SW 1271 (cell line): ENCODE measurements at regions not wholly inside any gene's neighbourhood (a gene's known extent, or its start where the extent isn't known, plus 50 kb on each side); places are given as distances from the start of the nearest gene placed in this dataset.

Experiments
- DNase-seq, 2 experiments: peaks; one replicate each; lab custom pipeline; 2025; lab: John Stamatoyannopoulos, UW

DNA sequence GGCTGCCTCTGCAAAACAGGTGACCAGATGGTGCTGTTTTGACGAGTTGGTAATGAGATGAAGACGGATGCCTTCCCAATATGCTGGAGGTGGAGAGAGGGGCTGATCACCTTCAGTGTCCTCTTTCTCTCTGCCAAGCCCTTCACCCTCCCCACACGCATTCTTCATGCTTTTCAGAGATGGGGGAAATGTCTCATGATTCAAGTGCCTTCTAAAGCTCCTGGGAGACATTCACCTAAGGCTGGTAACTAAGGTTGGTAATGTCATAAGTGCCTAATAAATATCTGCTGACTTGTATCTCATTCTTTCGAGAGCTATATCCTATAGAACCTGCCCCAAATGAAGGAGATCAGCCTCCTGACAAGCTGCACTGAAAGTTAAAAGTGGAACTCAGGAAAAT is 86.2 kb upstream of the MBNL2 start:
- no peak for DNase-seq

DNA sequence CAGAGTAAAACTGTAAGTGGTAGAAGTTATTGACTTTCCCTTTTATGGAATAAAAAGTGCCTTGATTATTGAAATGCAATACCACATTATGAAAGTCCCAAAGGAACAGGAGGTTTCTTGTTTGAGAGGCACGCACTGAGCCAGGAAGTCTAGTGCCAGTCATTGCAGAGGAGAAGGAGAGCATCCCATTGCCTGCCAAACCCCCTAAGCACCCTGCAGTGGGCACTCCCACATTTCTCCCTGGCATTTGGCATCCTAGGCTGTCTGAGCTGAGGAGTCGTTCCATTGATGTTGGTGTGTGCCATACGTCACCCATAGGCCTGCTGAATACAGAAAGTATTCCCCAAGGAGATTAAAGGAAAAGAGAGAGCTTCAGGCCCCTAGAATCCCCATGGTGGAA is 85.7 kb upstream of the MBNL2 start:
- no peak for DNase-seq

DNA sequence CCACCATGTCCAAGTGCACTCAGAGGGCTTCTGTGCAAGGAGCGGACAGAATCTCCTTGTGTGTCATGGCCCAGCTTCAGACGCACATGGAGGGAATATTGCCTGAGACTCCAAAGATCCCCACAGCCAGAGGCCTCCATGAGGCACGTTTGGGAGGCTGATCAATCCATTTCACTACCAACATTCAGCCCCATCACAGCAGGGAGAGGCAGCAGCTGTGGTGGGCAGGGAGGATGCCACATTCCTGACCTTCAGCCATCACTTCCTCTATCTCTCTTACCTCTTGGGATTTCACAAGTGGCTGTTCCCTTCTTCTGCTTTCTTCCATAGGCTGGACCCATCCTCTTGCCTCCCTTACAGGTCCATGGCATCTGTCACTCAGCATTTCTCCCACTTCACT is 82.4 kb upstream of the MBNL2 start:
- DNase-seq, result no peak

DNA sequence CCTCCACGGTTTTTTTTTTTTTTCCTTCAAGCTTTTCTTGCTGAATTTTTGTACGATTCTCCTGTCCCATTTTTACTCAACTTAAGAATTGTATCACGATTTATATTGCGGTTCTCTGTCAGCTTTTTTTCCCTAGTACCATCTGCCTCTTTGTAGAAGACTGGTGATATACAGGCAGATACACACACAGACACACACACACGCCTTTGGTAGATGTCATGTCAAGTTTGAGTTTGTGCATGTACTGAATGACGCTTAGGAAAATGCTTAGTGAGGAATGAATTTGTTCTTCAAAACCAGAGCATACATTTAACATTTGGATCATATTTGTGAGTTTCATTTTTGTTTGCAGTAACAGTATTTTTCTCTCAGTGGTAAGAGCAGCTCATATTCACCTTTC is 82.0 kb upstream of the MBNL2 start:
- DNase-seq, result no peak

DNA sequence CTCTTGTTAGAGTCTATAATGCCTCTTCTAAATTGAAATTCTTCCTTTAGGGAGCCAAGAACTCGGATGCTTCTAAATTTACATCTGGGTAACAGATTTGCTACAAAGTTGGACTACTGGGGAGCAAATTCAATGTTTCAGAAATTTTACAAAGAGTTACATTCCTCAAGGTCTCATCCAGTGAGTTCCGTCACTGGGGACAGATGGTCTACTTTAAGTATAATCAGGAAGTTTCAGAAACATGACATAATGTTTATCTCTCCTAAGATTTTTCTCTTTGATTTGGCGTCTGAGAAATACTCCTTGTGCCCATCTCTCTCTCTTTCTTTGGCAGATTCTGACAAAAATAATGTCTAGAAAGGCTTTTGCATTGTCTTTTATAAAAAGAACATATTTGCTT is 81.5 kb upstream of the MBNL2 start:
- no peak for DNase-seq

DNA sequence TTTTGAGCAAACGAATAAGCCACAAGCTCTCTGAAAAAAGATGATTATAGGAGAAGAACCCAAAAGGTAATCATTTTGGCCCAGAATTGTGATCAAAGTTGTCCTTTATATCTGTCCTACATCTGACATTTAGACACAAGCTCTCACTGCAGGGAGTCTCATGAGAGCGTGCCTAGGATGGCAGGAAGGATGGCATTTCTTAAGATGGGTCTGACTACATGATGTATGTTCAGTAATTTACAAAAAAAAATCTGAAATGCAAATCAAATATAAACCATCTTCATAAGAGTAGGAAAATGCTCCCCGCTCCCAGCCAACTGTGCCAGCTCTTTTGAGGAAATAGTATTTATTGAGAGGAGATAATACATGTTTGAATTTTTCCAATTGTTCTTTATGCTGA is 81.0 kb upstream of the MBNL2 start:
- DNase-seq, result no peak

DNA sequence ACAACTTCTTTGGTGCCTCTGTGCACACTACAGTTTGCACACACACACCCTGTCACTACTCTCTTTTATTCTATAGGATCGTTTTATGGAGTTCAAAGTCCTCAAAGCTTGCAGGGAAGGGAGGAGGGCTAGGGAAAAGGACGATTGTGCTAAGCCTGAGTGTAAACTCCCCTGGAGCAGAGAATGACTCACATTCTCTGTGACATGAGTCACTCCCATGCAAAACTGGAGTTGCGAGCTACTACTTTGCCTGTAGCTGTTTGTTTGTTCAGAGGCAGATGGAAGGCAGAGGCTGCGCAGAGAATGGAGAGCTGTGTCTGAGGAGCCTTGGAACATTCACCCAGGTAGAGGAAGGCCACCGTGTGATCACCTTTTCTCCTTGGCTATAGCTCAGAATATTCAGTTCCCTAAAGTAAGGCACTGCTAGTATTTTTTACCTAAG is 80.5 kb upstream of the MBNL2 start:
- peak; percentile 57 to 89 for DNase-seq

DNA sequence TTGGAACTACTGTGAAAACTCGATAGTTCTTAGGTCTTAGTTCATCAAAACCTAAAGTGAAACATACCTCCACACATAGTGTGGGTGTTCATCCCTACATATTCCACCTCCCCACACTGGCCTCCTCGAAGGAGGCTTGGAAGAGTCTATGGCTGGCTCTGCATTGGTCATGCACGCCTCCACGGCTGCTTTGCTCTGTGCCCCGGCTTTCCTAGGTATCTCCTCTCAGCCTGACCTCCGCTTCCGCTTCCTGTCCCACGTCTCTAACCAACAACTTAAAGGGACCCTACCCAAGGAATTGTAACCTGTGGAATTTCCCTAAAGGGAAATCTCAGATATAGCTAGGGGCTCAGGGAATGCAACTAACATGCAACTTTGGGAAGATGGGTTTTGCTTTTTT is 79.7 kb upstream of the MBNL2 start:
- peak; percentile 70 to 74 for DNase-seq

DNA sequence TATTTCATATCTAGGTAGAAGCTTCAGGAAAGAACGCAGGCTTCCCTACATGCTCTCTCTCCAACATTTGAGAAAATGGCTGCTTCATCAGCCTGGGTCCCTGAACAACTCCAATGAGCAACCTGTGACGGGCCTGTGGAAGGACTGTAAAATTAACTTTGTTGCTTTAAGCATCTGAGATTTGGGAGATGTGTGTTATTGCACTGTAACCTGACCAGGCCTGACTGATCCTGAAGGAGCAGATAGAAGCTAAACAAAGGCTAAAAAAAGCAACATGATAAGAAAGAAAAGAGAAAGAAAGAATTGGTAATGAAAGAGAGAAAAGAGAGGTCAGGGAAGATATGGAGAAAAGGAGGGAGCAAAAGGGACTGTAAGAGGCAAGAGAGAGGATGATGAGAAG is 77.1 kb upstream of the MBNL2 start:
- DNase-seq, result no peak

DNA sequence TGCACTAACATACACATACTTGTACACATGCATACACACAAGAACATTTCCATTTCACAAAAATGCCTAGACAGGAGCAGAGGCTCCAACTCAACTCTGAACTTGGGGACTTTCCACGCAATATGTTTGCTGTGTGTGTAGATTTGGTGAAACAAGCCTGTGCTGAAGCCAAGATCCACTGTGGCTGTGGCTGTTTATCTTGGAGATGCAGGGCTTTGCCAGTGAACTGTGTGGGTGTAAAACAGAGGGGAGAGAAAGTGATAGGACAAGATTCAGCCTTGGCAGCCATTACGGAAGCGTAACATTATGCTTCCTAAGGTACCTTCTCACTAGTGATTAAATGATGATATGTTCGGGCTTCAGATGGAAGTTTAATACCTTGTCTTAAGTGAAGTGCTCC is 73.2 kb upstream of the MBNL2 start:
- DNase-seq, result no peak

DNA sequence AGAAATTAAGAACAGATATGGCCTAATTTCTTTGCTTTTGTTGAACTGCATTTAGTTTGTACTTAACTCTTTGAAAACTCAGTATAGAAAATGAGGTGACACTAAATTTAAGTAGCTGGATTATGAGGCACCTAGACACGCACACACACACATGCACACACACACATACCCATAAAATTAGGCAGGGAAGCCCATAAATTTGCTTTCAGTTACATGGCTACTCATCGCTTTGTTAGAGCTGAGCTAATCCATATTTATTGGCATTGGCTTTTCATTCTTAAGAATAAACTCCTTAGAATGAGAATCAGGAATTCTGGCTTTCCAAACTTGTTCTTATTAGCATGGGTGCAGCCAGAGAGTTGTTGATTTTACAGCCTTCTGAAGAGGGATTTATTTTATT is 61.7 kb upstream of the MBNL2 start:
- DNase-seq, result no peak

DNA sequence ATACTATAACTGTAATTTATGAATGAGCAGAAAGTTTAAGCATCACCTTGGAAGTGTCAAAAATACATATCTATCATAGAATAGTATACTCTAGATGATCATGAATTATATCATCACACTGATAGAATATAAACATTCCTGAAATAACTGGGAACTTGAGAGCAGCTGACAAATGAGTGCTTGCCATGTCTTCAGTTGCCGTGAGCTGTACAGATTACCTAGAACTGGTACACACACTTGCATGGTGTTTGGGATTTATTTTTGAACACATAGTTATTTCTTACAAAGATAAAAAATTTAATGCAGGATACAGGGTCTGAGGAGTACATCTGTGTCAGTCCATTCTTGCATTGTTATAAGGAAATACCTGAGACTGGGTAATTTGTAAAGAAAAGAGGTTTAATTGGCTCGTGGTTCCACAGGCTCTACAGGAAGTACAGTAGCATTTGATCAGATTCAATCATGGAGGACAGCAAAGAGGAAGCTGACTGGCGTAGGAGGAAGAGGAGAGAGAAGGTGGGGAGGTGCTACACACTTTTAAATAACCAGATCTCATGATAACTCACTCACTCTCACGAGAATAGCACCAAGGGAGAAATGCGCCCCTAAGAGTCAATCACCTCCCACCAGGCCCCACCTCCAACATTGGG is 60.4 kb upstream of the MBNL2 start:
- no peak for DNase-seq

DNA sequence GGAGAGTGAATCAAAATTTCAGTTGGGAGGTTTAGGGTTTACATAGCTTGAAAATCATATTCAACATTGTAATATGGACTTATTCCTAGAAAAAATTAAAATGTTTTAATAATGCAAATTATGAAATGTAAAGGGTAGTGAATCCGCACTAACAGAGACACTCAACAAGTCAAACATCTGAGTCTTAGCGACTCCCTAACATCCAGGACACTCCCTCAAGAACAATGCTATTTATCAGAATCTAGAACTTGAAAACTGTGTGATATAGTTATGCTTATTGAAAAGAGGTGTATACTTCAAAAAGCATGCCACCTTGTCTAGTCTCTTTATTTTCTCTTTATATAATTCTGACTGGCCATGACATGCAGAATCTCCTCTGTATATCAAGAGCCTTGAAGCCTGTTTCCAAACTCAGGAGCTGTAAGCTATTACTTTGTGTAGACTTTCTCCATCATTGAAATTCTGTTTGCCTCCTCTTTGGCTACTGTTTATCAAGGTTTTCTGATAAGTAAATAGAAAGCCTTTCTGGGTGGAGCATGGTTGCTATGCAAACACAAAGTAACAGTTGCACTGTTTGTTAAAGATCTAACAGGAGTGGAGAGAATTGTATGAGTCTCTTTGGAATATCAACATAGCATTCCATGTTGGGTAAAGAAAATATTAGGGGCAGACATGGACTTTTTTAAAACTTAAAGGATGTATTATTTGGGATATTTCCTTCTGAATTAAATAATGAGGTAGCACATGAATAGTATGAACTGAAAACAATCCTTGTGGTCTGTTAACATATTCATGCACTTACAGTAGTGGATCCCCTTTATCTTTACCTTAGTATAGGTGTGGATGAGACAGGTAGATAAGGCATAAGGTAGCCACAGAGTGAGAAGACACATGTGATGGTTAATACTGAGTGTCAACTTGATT is 56.4 kb upstream of the MBNL2 start:
- DNase-seq, result no peak

DNA sequence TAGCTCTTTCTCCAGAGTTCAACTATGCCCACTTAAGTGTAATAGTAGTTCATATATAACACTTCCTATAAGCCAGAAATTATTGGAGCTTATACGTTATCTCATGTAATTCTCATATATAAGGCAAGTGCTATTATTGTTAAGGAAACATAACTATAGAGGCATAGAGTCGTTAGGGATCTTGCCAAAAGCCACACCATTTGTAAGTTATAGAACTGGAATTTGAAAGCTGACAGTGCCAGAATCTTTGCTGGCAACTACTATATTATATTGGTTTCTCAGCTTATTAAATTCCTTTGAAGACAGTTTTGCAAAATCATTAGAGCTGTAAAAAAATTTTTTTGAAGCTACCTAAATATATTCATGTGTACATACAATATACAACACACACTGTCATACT is 51.0 kb upstream of the MBNL2 start:
- no peak for DNase-seq
